ENCODE measurements at regions not wholly inside any gene's neighbourhood (a gene's known extent, or its start where the extent isn't known, plus 50 kb on each side); places are given as distances from the start of the nearest gene placed in this dataset.

GRCh38 chr14:84856751-84857534, 673.0 kb upstream of the FLRT2 start:
- TF ChIP-seq, protein P1, sequence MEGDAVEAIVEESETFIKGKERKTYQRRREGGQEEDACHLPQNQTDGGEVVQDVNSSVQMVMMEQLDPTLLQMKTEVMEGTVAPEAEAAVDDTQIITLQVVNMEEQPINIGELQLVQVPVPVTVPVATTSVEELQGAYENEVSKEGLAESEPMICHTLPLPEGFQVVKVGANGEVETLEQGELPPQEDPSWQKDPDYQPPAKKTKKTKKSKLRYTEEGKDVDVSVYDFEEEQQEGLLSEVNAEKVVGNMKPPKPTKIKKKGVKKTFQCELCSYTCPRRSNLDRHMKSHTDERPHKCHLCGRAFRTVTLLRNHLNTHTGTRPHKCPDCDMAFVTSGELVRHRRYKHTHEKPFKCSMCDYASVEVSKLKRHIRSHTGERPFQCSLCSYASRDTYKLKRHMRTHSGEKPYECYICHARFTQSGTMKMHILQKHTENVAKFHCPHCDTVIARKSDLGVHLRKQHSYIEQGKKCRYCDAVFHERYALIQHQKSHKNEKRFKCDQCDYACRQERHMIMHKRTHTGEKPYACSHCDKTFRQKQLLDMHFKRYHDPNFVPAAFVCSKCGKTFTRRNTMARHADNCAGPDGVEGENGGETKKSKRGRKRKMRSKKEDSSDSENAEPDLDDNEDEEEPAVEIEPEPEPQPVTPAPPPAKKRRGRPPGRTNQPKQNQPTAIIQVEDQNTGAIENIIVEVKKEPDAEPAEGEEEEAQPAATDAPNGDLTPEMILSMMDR (IDR thresholded peaks at IDR 0.05; ENCODE audit: low read length) = no peak
- TF ChIP-seq EZH2 (IDR thresholded peaks at IDR 0.05; ENCODE audit: borderline replicate concordance, low read length) = no peak
